Liver (tissue), 8 donors: ENCODE measurements at regions not wholly inside any gene's neighbourhood (a gene's known extent, or its start where the extent isn't known, plus 50 kb on each side); places are given as distances from the start of the nearest gene placed in this dataset.

ENCODE experiments used
- DNase-seq: peaks from one replicate; pipeline ENCODE4 v3.0.0-alpha.2; 2017; ENCODE audit warnings: low spot score
- H3K27ac ChIP-seq, 2 donors: one replicate each; pipeline ENCODE4 v1.7.0; 2013; ENCODE audit warnings: inconsistent platforms in 2 of 2, low read length in 2 of 2, control low read depth in 1 of 2, low read depth in 1 of 2, mild to moderate bottlenecking in 1 of 2
- H3K27me3 ChIP-seq, 4 donors: one replicate each; pipeline versions ENCODE4 v1.6.1 to v1.7.0; 2013; ENCODE audit warnings: low read length in 3 of 4, inconsistent platforms in 1 of 4, mild to moderate bottlenecking in 1 of 4, moderate library complexity in 1 of 4; ENCODE audit not compliant: control insufficient read depth in 4 of 4, insufficient read depth in 4 of 4
- H3K36me3 ChIP-seq, 4 donors: one replicate each; pipeline versions ENCODE4 v1.6.1 to v1.7.0; 2013; ENCODE audit warnings: low read length in 3 of 4, mild to moderate bottlenecking in 3 of 4, low read depth in 1 of 4, moderate library complexity in 1 of 4; ENCODE audit not compliant: control insufficient read depth in 4 of 4, insufficient read depth in 3 of 4
- H3K4me1 ChIP-seq, 4 donors: one replicate each; pipeline versions ENCODE4 v1.6.1 to v1.7.0; 2013; ENCODE audit warnings: low read length in 3 of 4, mild to moderate bottlenecking in 3 of 4, moderate library complexity in 1 of 4; ENCODE audit not compliant: control insufficient read depth in 4 of 4, insufficient read depth in 4 of 4
- H3K4me3 ChIP-seq, 3 donors: one replicate each; pipeline versions ENCODE4 v1.6.1 to v1.7.0; 2013; ENCODE audit warnings: low read length in 3 of 3, control low read depth in 1 of 3, low read depth in 1 of 3, mild to moderate bottlenecking in 1 of 3
- H3K9ac ChIP-seq, 2 donors: one replicate each; pipeline ENCODE4 v1.7.0; 2013; ENCODE audit warnings: low read length in 2 of 2, mild to moderate bottlenecking in 2 of 2, moderate library complexity in 2 of 2, control low read depth in 1 of 2, low read depth in 1 of 2
- H3K9me3 ChIP-seq, 4 donors: one replicate each; pipeline versions ENCODE4 v1.6.1 to v1.7.0; 2013; ENCODE audit warnings: low read length in 3 of 4; ENCODE audit not compliant: control insufficient read depth in 4 of 4
- ATF3 ChIP-seq: IDR thresholded peaks from 2 replicates; pipeline ENCODE4 v1.6.1; 2016; ENCODE audit warnings: antibody characterized with exemption
- CTCF ChIP-seq: fragments of 150-350 bp; IDR thresholded peaks from 2 replicates; pipeline ENCODE4 v1.5.1; 2017; ENCODE audit warnings: improper control_type of control experiment, low read depth, low read length; ENCODE audit not compliant: missing input control
- EGR1 ChIP-seq, 2 donors: IDR thresholded peaks; 2 replicates each; pipeline ENCODE4 v1.6.1; 2016 to 2018; ENCODE audit warnings: antibody characterized with exemption in 2 of 2, low read depth in 2 of 2
- FOXA1 ChIP-seq: IDR thresholded peaks from 2 replicates; pipeline ENCODE4 v1.6.1; 2016; ENCODE audit warnings: antibody characterized with exemption
- FOXA2 ChIP-seq: IDR thresholded peaks from 2 replicates; pipeline ENCODE4 v1.6.1; 2016; ENCODE audit warnings: antibody characterized with exemption
- GABPA ChIP-seq, 2 donors: IDR thresholded peaks in 1 of 2; conservative IDR thresholded peaks in 1 of 2; 2 replicates each; pipeline ENCODE4 v1.6.1; 2016; ENCODE audit warnings: antibody characterized with exemption in 2 of 2, mild to moderate bottlenecking in 1 of 2, moderate library complexity in 1 of 2
- HNF4A ChIP-seq, 2 donors: conservative IDR thresholded peaks; 2 replicates each; pipeline ENCODE4 v1.6.1; 2016; ENCODE audit warnings: antibody characterized with exemption in 2 of 2, mild to moderate bottlenecking in 2 of 2
- HNF4G ChIP-seq: IDR thresholded peaks from 2 replicates; pipeline ENCODE4 v1.6.1; 2016; ENCODE audit warnings: antibody characterized with exemption
- JUND ChIP-seq, 2 donors: IDR thresholded peaks; 2 replicates each; pipeline ENCODE4 v1.6.1; 2016; ENCODE audit warnings: antibody characterized with exemption in 2 of 2
- MAX ChIP-seq: IDR thresholded peaks from 2 replicates; pipeline ENCODE4 v1.6.1; 2016; ENCODE audit warnings: antibody characterized with exemption
- NR2F2 ChIP-seq: IDR thresholded peaks from 2 replicates; pipeline ENCODE4 v1.6.1; 2016; ENCODE audit warnings: antibody characterized with exemption
- RAD21 ChIP-seq, 2 donors: IDR thresholded peaks; 2 replicates each; pipeline ENCODE4 v1.6.1; 2016; ENCODE audit warnings: antibody characterized with exemption in 2 of 2, mild to moderate bottlenecking in 2 of 2
- REST ChIP-seq: IDR thresholded peaks from 2 replicates; pipeline ENCODE4 v1.6.1; 2016; ENCODE audit warnings: antibody characterized with exemption, mild to moderate bottlenecking
- RXRA ChIP-seq, 2 donors: IDR thresholded peaks; 2 replicates each; pipeline ENCODE4 v1.6.1; 2017 to 2018; ENCODE audit warnings: antibody characterized with exemption in 2 of 2, mild to moderate bottlenecking in 1 of 2
- SP1 ChIP-seq: IDR thresholded peaks from 2 replicates; pipeline ENCODE4 v1.6.1; 2018; ENCODE audit warnings: antibody characterized with exemption, mild to moderate bottlenecking
- TAF1 ChIP-seq: conservative IDR thresholded peaks from 2 replicates; pipeline ENCODE4 v1.6.1; 2016; ENCODE audit warnings: antibody characterized with exemption, mild to moderate bottlenecking
- YY1 ChIP-seq: IDR thresholded peaks from 2 replicates; pipeline ENCODE4 v1.6.1; 2016; ENCODE audit warnings: antibody characterized with exemption, mild to moderate bottlenecking
- ZBTB33 ChIP-seq: IDR thresholded peaks from 2 replicates; pipeline ENCODE4 v1.6.1; 2016; ENCODE audit warnings: antibody characterized with exemption
- WGBS: extraction: QIAGEN DNeasy Blood & Tissue Kit; methylation state at CpG from one replicate; pipeline ENCODE4 v1.1.7; 2013; 5-methylcytosine and 5-hydroxymethylcytosine counted together
- donor health status: healthy.
- donor health status: healthy.
- donor health status: healthy.
- donor health status: healthy.
- donor health status: healthy.

GRCh38 chr3:3366386-3366785, 186.9 kb upstream of the CRBN start:
- Histone ChIP-seq H3K4me1 (no peaks in the 10 kb centered on the region), H3K9ac (no peak overlapping the region), H3K4me3 (no peak overlapping the region), H3K9me3 (no peaks in the 10 kb centered on the region), H3K27ac (no peak overlapping the region), H3K27me3 (no peaks in the 10 kb centered on the region), H3K36me3 (no peaks in the 10 kb centered on the region)
- 80% methylated on average over 5 of the region's 5 CpGs for WGBS
- no peak for TF ChIP-seq FOXA2
- no peak for TF ChIP-seq MAX
- no peak for TF ChIP-seq HNF4A (conservative IDR thresholded peaks at IDR 0.05)
- DNase-seq = no peak

GRCh38 chr3:3365716-3366115, 186.2 kb upstream of the CRBN start:
- Histone ChIP-seq H3K9ac (no peak overlapping the region), H3K36me3 (no peaks in the 10 kb centered on the region), H3K27me3 (no peaks in the 10 kb centered on the region), H3K27ac (no peak overlapping the region), H3K4me1 (no peaks in the 10 kb centered on the region), H3K9me3 (no peaks in the 10 kb centered on the region), H3K4me3 (no peak overlapping the region)
- DNase-seq = no peak
- TF ChIP-seq HNF4A (conservative IDR thresholded peaks at IDR 0.05) = no peak
- TF ChIP-seq NR2F2 = no peak
- TF ChIP-seq EGR1 (IDR thresholded peaks at IDR 0.05; ENCODE audit: low read depth in 2 of 2) = no peak
- 71% methylated on average over 2 of the region's 2 CpGs for WGBS

- no peaks in the 10 kb centered on the region for H3K9me3 ChIP-seq
- H3K4me1 ChIP-seq = no peaks in the 10 kb centered on the region
- H3K27ac ChIP-seq = no peak overlapping the region
- TF ChIP-seq GABPA (IDR thresholded peaks at IDR 0.05 in 1 of 2, conservative IDR thresholded peaks at IDR 0.05 in 1 of 2) (no peak), ZBTB33 (no peak), FOXA1 (no peak), CTCF (no peak), TAF1 (no peak), EGR1 (IDR thresholded peaks at IDR 0.05; ENCODE audit: low read depth in 2 of 2) (no peak), JUND (IDR thresholded peaks at IDR 0.05) (no peak), SP1 (no peak), RAD21 (IDR thresholded peaks at IDR 0.05) (no peak), RXRA (IDR thresholded peaks at IDR 0.05) (no peak), YY1 (no peak), ATF3 (no peak), NR2F2 (no peak), REST (no peak), HNF4A (conservative IDR thresholded peaks at IDR 0.05) (no peak), HNF4G (no peak), FOXA2 (no peak), MAX (no peak)
- H3K36me3 ChIP-seq = no peaks in the 10 kb centered on the region
- DNase-seq = no peak
- H3K9ac ChIP-seq = no peak overlapping the region
- no peak overlapping the region for H3K4me3 ChIP-seq
- no peaks in the 10 kb centered on the region for H3K27me3 ChIP-seq
These were observed 177.4 kb upstream of the CRBN start for GRCh38 chr3:3356846-3357245.
